ENCODE measurements at regions not wholly inside any gene's neighbourhood (a gene's known extent, or its start where the extent isn't known, plus 50 kb on each side); places are given as distances from the start of the nearest gene placed in this dataset.

GRCh38 chr18:44089732-44090131 is 591.0 kb upstream of the SETBP1 start:
- H3K9me3 ChIP-seq (replicated peaks in 1 of 2; ENCODE audit: control insufficient read depth in 2 of 2, insufficient read depth in 1 of 2, low read depth in 1 of 2, low read length in 2 of 2): no peaks in the 10 kb centered on the region
- H3K4me2 ChIP-seq (ENCODE audit: insufficient read depth, low read length, poor library complexity, severe bottlenecking): no peak overlapping the region
- no peak overlapping the region for H3K4ac ChIP-seq (ENCODE audit: low read length)
- no peaks in the 10 kb centered on the region for H3K79me1 ChIP-seq (ENCODE audit: low read depth, low read length)
- H3K27ac ChIP-seq (replicated peaks; ENCODE audit: low read length): no peak overlapping the region
- H3K23ac ChIP-seq (ENCODE audit: low read depth, low read length, poor library complexity): no peak overlapping the region
- no peak overlapping the region for H2AK5ac ChIP-seq (ENCODE audit: low read depth, low read length)
- H3K9ac ChIP-seq (ENCODE audit: low read depth, low read length, poor library complexity): no peak overlapping the region
- no peaks in the 10 kb centered on the region for H3K36me3 ChIP-seq (replicated peaks in 1 of 2; ENCODE audit: control insufficient read depth in 2 of 2, insufficient read depth in 2 of 2, low read length in 2 of 2)
- H2BK5ac ChIP-seq (ENCODE audit: low read length): no peak overlapping the region
- no peak overlapping the region for H4K8ac ChIP-seq (ENCODE audit: low read depth, low read length)
- no peak overlapping the region for H3K18ac ChIP-seq (ENCODE audit: low read length)
- WGBS, 2 donors (ENCODE audit: extremely low coverage in 2 of 2, insufficient read length in 2 of 2, insufficient replicate concordance in 1 of 2): no CpG with 5 or more reads among the region's 2 CpGs
- H4K91ac ChIP-seq (ENCODE audit: low read depth, low read length, poor library complexity): no peak overlapping the region
- no peak overlapping the region for H2BK120ac ChIP-seq (ENCODE audit: low read depth, low read length)
- H3K27me3 ChIP-seq (ENCODE audit: control insufficient read depth in 3 of 3, insufficient read depth in 3 of 3, low read depth in 1 of 3, low read length in 3 of 3): no peaks in the 10 kb centered on the region
- H3K4me3 ChIP-seq (ENCODE audit: low read length in 2 of 2): no peak overlapping the region
- H2AFZ ChIP-seq (ENCODE audit: low read length): no peak overlapping the region
- H2BK12ac ChIP-seq (ENCODE audit: low read length): no peak overlapping the region
- H3K14ac ChIP-seq (ENCODE audit: low read length): no peak overlapping the region
- DNase-seq (ENCODE audit: low spot score): no peak
- no peak overlapping the region for H2BK15ac ChIP-seq (ENCODE audit: low read length)
- no peaks in the 10 kb centered on the region for H3K4me1 ChIP-seq (ENCODE audit: control insufficient read depth in 2 of 2, insufficient read depth in 1 of 2, low read depth in 1 of 2, low read length in 2 of 2)

GRCh38 chr18:44090453-44090852 is 590.2 kb upstream of the SETBP1 start:
- WGBS, 2 donors (ENCODE audit: extremely low coverage in 2 of 2, insufficient read length in 2 of 2, insufficient replicate concordance in 1 of 2): no CpG with 5 or more reads among the region's 3 CpGs
- H4K8ac ChIP-seq (ENCODE audit: low read depth, low read length): no peak overlapping the region
- no peak overlapping the region for H2BK12ac ChIP-seq (ENCODE audit: low read length)

GRCh38 chr18:44093253-44093652 is 587.4 kb upstream of the SETBP1 start:
- no peak overlapping the region for H4K91ac ChIP-seq (ENCODE audit: low read depth, low read length, poor library complexity)
- no peak for DNase-seq (ENCODE audit: low spot score)
- H2BK120ac ChIP-seq (ENCODE audit: low read depth, low read length): no peak overlapping the region
- no peak overlapping the region for H3K4me2 ChIP-seq (ENCODE audit: insufficient read depth, low read length, poor library complexity, severe bottlenecking)
- no peaks in the 10 kb centered on the region for H3K9me3 ChIP-seq (replicated peaks in 1 of 2; ENCODE audit: control insufficient read depth in 2 of 2, insufficient read depth in 1 of 2, low read depth in 1 of 2, low read length in 2 of 2)
- no peak overlapping the region for H3K23ac ChIP-seq (ENCODE audit: low read depth, low read length, poor library complexity)
- H3K4me1 ChIP-seq (ENCODE audit: control insufficient read depth in 2 of 2, insufficient read depth in 1 of 2, low read depth in 1 of 2, low read length in 2 of 2): no peaks in the 10 kb centered on the region
- H2BK12ac ChIP-seq (ENCODE audit: low read length): no peak overlapping the region
- no peak overlapping the region for H3K18ac ChIP-seq (ENCODE audit: low read length)
- H2AFZ ChIP-seq (ENCODE audit: low read length): no peak overlapping the region
- H3K4me3 ChIP-seq (ENCODE audit: low read length in 2 of 2): no peak overlapping the region
- H3K14ac ChIP-seq (ENCODE audit: low read length): no peak overlapping the region
- H3K79me1 ChIP-seq (ENCODE audit: low read depth, low read length): no peaks in the 10 kb centered on the region
- H3K27me3 ChIP-seq (ENCODE audit: control insufficient read depth in 3 of 3, insufficient read depth in 3 of 3, low read depth in 1 of 3, low read length in 3 of 3): no peaks in the 10 kb centered on the region
- no peak overlapping the region for H3K9ac ChIP-seq (ENCODE audit: low read depth, low read length, poor library complexity)
- no peak overlapping the region for H2BK15ac ChIP-seq (ENCODE audit: low read length)
- H3K4ac ChIP-seq (ENCODE audit: low read length): no peak overlapping the region
- no peak overlapping the region for H4K8ac ChIP-seq (ENCODE audit: low read depth, low read length)
- H2BK5ac ChIP-seq (ENCODE audit: low read length): no peak overlapping the region
- H3K36me3 ChIP-seq (replicated peaks in 1 of 2; ENCODE audit: control insufficient read depth in 2 of 2, insufficient read depth in 2 of 2, low read length in 2 of 2): no peaks in the 10 kb centered on the region
- H3K27ac ChIP-seq (replicated peaks; ENCODE audit: low read length): no peak overlapping the region
- H2AK5ac ChIP-seq (ENCODE audit: low read depth, low read length): no peak overlapping the region

More at GRCh38 chr18:44090453-44090852, 590.2 kb upstream of the SETBP1 start:
- Histone ChIP-seq H3K23ac (ENCODE audit: low read depth, low read length, poor library complexity) (no peak overlapping the region), H3K79me1 (ENCODE audit: low read depth, low read length) (no peaks in the 10 kb centered on the region), H3K4me3 (ENCODE audit: low read length in 2 of 2) (no peak overlapping the region), H3K14ac (ENCODE audit: low read length) (no peak overlapping the region), H3K36me3 (replicated peaks in 1 of 2; ENCODE audit: control insufficient read depth in 2 of 2, insufficient read depth in 2 of 2, low read length in 2 of 2) (no peaks in the 10 kb centered on the region), H3K9me3 (replicated peaks in 1 of 2; ENCODE audit: control insufficient read depth in 2 of 2, insufficient read depth in 1 of 2, low read depth in 1 of 2, low read length in 2 of 2) (no peaks in the 10 kb centered on the region), H3K27ac (replicated peaks; ENCODE audit: low read length) (no peak overlapping the region), H2BK15ac (ENCODE audit: low read length) (no peak overlapping the region), H3K4me1 (ENCODE audit: control insufficient read depth in 2 of 2, insufficient read depth in 1 of 2, low read depth in 1 of 2, low read length in 2 of 2) (no peaks in the 10 kb centered on the region), H3K18ac (ENCODE audit: low read length) (no peak overlapping the region), H2AFZ (ENCODE audit: low read length) (no peak overlapping the region), H2BK120ac (ENCODE audit: low read depth, low read length) (no peak overlapping the region), H2BK5ac (ENCODE audit: low read length) (no peak overlapping the region), H3K27me3 (ENCODE audit: control insufficient read depth in 3 of 3, insufficient read depth in 3 of 3, low read depth in 1 of 3, low read length in 3 of 3) (no peaks in the 10 kb centered on the region), H3K4ac (ENCODE audit: low read length) (no peak overlapping the region), H4K91ac (ENCODE audit: low read depth, low read length, poor library complexity) (no peak overlapping the region), H3K9ac (ENCODE audit: low read depth, low read length, poor library complexity) (no peak overlapping the region), H2AK5ac (ENCODE audit: low read depth, low read length) (no peak overlapping the region), H3K4me2 (ENCODE audit: insufficient read depth, low read length, poor library complexity, severe bottlenecking) (no peak overlapping the region)
- no peak for DNase-seq (ENCODE audit: low spot score)

GRCh38 chr18:44096016-44096415 is 584.7 kb upstream of the SETBP1 start:
- Histone ChIP-seq H2BK5ac (ENCODE audit: low read length) (no peak overlapping the region), H3K79me1 (ENCODE audit: low read depth, low read length) (no peaks in the 10 kb centered on the region), H3K9me3 (replicated peaks in 1 of 2; ENCODE audit: control insufficient read depth in 2 of 2, insufficient read depth in 1 of 2, low read depth in 1 of 2, low read length in 2 of 2) (peaks cover 0 to 2% of the 10 kb centered on the region in 2 donors), H3K4ac (ENCODE audit: low read length) (no peak overlapping the region), H3K9ac (ENCODE audit: low read depth, low read length, poor library complexity) (no peak overlapping the region), H2AFZ (ENCODE audit: low read length) (no peak overlapping the region), H2AK5ac (ENCODE audit: low read depth, low read length) (no peak overlapping the region), H4K91ac (ENCODE audit: low read depth, low read length, poor library complexity) (no peak overlapping the region), H3K4me3 (ENCODE audit: low read length in 2 of 2) (no peak overlapping the region), H2BK120ac (ENCODE audit: low read depth, low read length) (no peak overlapping the region), H3K36me3 (replicated peaks in 1 of 2; ENCODE audit: control insufficient read depth in 2 of 2, insufficient read depth in 2 of 2, low read length in 2 of 2) (no peaks in the 10 kb centered on the region), H3K27ac (replicated peaks; ENCODE audit: low read length) (no peak overlapping the region), H2BK12ac (ENCODE audit: low read length) (no peak overlapping the region), H3K4me2 (ENCODE audit: insufficient read depth, low read length, poor library complexity, severe bottlenecking) (no peak overlapping the region), H4K8ac (ENCODE audit: low read depth, low read length) (no peak overlapping the region), H3K14ac (ENCODE audit: low read length) (no peak overlapping the region), H3K27me3 (ENCODE audit: control insufficient read depth in 3 of 3, insufficient read depth in 3 of 3, low read depth in 1 of 3, low read length in 3 of 3) (no peaks in the 10 kb centered on the region), H3K4me1 (ENCODE audit: control insufficient read depth in 2 of 2, insufficient read depth in 1 of 2, low read depth in 1 of 2, low read length in 2 of 2) (no peaks in the 10 kb centered on the region), H3K23ac (ENCODE audit: low read depth, low read length, poor library complexity) (no peak overlapping the region), H3K18ac (ENCODE audit: low read length) (no peak overlapping the region), H2BK15ac (ENCODE audit: low read length) (no peak overlapping the region)
- no peak for DNase-seq (ENCODE audit: low spot score)
